ENCODE measurements at regions not wholly inside any gene's neighbourhood (a gene's known extent, or its start where the extent isn't known, plus 50 kb on each side); places are given as distances from the start of the nearest gene placed in this dataset.

DNA sequence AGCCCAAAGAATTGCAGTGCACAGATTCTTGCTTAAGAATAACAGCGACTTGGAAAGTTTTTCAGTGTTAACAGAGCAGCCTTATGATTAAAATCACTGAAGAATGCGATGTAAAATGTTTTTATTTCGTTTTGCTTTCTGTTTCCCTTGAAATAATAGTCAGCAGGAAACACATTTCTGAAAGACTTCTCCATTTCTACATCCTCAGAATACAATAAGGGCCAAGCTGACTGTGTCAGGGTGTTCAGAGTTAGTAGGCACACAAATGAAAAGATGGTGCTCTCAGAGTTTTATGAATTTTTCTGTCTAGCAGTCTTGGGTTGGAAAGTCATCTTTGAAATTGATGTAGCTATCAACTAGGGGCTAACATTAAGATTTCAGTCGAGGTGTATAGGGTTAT is 582.9 kb upstream of the RBFOX1 start:
- TF ChIP-seq, protein P1, sequence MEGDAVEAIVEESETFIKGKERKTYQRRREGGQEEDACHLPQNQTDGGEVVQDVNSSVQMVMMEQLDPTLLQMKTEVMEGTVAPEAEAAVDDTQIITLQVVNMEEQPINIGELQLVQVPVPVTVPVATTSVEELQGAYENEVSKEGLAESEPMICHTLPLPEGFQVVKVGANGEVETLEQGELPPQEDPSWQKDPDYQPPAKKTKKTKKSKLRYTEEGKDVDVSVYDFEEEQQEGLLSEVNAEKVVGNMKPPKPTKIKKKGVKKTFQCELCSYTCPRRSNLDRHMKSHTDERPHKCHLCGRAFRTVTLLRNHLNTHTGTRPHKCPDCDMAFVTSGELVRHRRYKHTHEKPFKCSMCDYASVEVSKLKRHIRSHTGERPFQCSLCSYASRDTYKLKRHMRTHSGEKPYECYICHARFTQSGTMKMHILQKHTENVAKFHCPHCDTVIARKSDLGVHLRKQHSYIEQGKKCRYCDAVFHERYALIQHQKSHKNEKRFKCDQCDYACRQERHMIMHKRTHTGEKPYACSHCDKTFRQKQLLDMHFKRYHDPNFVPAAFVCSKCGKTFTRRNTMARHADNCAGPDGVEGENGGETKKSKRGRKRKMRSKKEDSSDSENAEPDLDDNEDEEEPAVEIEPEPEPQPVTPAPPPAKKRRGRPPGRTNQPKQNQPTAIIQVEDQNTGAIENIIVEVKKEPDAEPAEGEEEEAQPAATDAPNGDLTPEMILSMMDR (IDR thresholded peaks at IDR 0.05) = no peak
- no peak for TF ChIP-seq POLR2A (IDR thresholded peaks at IDR 0.05)
